ENCODE measurements at regions not wholly inside any gene's neighbourhood (a gene's known extent, or its start where the extent isn't known, plus 50 kb on each side); places are given as distances from the start of the nearest gene placed in this dataset.

GRCh38 chr9:11257992-11258391, 645.2 kb upstream of the PTPRD start:
- no peaks in the 10 kb centered on the region for H3K9me3 ChIP-seq
- in situ Hi-C loops (cut with MboI; ENCODE audit: low sequenced_read_pairs in 4 of 4), result no loop called here
- ATAC-seq, result no peak

GRCh38 chr9:11269036-11269435, 656.2 kb upstream of the PTPRD start:
- no peak for ATAC-seq
- Histone ChIP-seq H3K4me1 (no peaks in the 10 kb centered on the region), H3K36me3 (no peaks in the 10 kb centered on the region), H3K27ac (no peak overlapping the region), H3K9me3 (peaks cover 0 to 4% (median 0%) of the 10 kb centered on the region in 3 donors), H3K27me3 (no peaks in the 10 kb centered on the region), H3K4me3 (no peak overlapping the region)
- DNase-seq, result no peak
- intact Hi-C loops (cut with DNase I; ENCODE audit: low total_unique reads) (no loop called here), in situ Hi-C loops (cut with MboI; ENCODE audit: low sequenced_read_pairs in 4 of 4) (no loop called here)
- TF ChIP-seq POLR2A (IDR thresholded peaks at IDR 0.05), result no peak
- TF ChIP-seq CTCF (IDR thresholded peaks at IDR 0.05 in 4 of 5, conservative IDR thresholded peaks at IDR 0.05 in 1 of 5), result no peak

More at GRCh38 chr9:11257992-11258391, 645.2 kb upstream of the PTPRD start:
- Histone ChIP-seq H3K36me3 (no peaks in the 10 kb centered on the region), H3K4me1 (no peaks in the 10 kb centered on the region), H3K27ac (no peak overlapping the region), H3K27me3 (no peaks in the 10 kb centered on the region), H3K4me3 (no peak overlapping the region)
- TF ChIP-seq CTCF (IDR thresholded peaks at IDR 0.05 in 4 of 5, conservative IDR thresholded peaks at IDR 0.05 in 1 of 5) (no peak), POLR2A (IDR thresholded peaks at IDR 0.05) (no peak)
- intact Hi-C loops (cut with DNase I; ENCODE audit: low total_unique reads), result no loop called here
- DNase-seq, result no peak

GRCh38 chr9:11275158-11275695, 662.4 kb upstream of the PTPRD start:
- Histone ChIP-seq H3K27me3 (no peaks in the 10 kb centered on the region), H3K27ac (no peak overlapping the region), H3K36me3 (no peaks in the 10 kb centered on the region), H3K4me1 (no peaks in the 10 kb centered on the region), H3K9me3 (no peaks in the 10 kb centered on the region), H3K4me3 (no peak overlapping the region)
- in situ Hi-C loops (cut with MboI; ENCODE audit: low sequenced_read_pairs in 4 of 4) (no loop called here), intact Hi-C loops (cut with DNase I; ENCODE audit: low total_unique reads) (no loop called here)
- ATAC-seq (no peak), DNase-seq (no peak)
- TF ChIP-seq CTCF (IDR thresholded peaks at IDR 0.05 in 4 of 5, conservative IDR thresholded peaks at IDR 0.05 in 1 of 5) (no peak), POLR2A (IDR thresholded peaks at IDR 0.05) (no peak)

- Histone ChIP-seq H3K9me3 (no peaks in the 10 kb centered on the region), H3K4me3 (no peak overlapping the region), H3K36me3 (no peaks in the 10 kb centered on the region), H3K27ac (no peak overlapping the region), H3K27me3 (no peaks in the 10 kb centered on the region), H3K4me1 (no peaks in the 10 kb centered on the region)
- no peak for DNase-seq
- no peak for ATAC-seq
- intact Hi-C loops (cut with DNase I; ENCODE audit: low total_unique reads), result no loop called here
- TF ChIP-seq CTCF (IDR thresholded peaks at IDR 0.05 in 4 of 5, conservative IDR thresholded peaks at IDR 0.05 in 1 of 5) (no peak), POLR2A (IDR thresholded peaks at IDR 0.05) (no peak)
- in situ Hi-C loops (cut with MboI; ENCODE audit: low sequenced_read_pairs in 4 of 4), result no loop called here
These were observed 700.2 kb upstream of the PTPRD start for GRCh38 chr9:11312966-11313365.

- in situ Hi-C loops (cut with MboI; ENCODE audit: low sequenced_read_pairs in 4 of 4), result no loop called here
- H3K9me3 ChIP-seq, result no peaks in the 10 kb centered on the region
- DNase-seq, result no peak
- H3K4me3 ChIP-seq, result no peak overlapping the region
- no peaks in the 10 kb centered on the region for H3K27me3 ChIP-seq
- TF ChIP-seq POLR2A (IDR thresholded peaks at IDR 0.05), result no peak
- TF ChIP-seq CTCF (IDR thresholded peaks at IDR 0.05 in 4 of 5, conservative IDR thresholded peaks at IDR 0.05 in 1 of 5), result no peak
- no peaks in the 10 kb centered on the region for H3K36me3 ChIP-seq
- no peak overlapping the region for H3K27ac ChIP-seq
- no peaks in the 10 kb centered on the region for H3K4me1 ChIP-seq
- no peak for ATAC-seq
- intact Hi-C loops (cut with DNase I; ENCODE audit: low total_unique reads), result no loop called here
These were observed 706.1 kb upstream of the PTPRD start for GRCh38 chr9:11318946-11319345.
